H1 (cell line): ENCODE measurements at regions not wholly inside any gene's neighbourhood (a gene's known extent, or its start where the extent isn't known, plus 50 kb on each side); places are given as distances from the start of the nearest gene placed in this dataset.

Source experiments
- KDM1A ChIP-seq: fragments of 200-600, 300-600 bp; sonication (generic); IDR thresholded peaks from 2 replicates; pipeline ENCODE4 v1.7.1; 2016; ENCODE audit warnings: mild to moderate bottlenecking, low read length, borderline replicate concordance
- RNF2 ChIP-seq: fragments of 200-900, 300-1000 bp; sonication (generic); IDR thresholded peaks from 2 replicates; pipeline ENCODE4 v1.7.1; 2016; ENCODE audit warnings: borderline replicate concordance, low read depth, mild to moderate bottlenecking, antibody characterized with exemption, low read length; ENCODE audit not compliant: poor library complexity, severe bottlenecking; ENCODE audit errors: missing control alignments
- SAP30 ChIP-seq: fragments of 300-600 bp; sonication (generic); IDR thresholded peaks from 2 replicates; pipeline ENCODE4 v1.7.1; 2012; ENCODE audit warnings: low read length, moderate library complexity, mild to moderate bottlenecking, inconsistent platforms; ENCODE audit not compliant: insufficient read depth, insufficient replicate concordance
- SP4 ChIP-seq: IDR thresholded peaks from 2 replicates; pipeline ENCODE4 v1.6.1; 2012; ENCODE audit warnings: low read length, inconsistent platforms
- TAF1 ChIP-seq: IDR thresholded peaks from 2 replicates; pipeline ENCODE4 v1.6.1; 2011; ENCODE audit warnings: mild to moderate bottlenecking, low read depth, low read length

DNA sequence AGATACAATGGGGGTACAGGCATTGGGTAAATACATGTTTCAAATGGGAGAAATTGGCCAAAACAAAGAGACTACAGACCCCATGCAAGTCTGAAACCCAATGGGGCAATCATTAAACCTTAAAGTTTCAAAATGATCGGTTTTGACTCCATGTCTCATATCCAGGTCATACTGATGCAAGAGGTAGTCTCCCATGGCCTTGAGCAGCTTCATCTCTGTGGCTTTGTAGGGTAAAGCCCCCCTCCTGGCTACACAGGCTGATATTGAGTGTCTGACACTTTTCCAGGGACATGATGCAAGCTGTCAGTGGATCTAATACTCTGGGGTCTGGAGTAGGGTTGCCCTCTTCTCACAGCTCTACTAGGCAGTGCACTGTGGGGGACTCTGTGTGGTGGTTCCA, 286.1 kb downstream of the LRRIQ3 start (continued):
- TF ChIP-seq RNF2 (no peak), KDM1A (no peak), SAP30 (no peak), SP4 (no peak), TAF1 (no peak)
